HEK293T (cell line): ENCODE measurements at regions not wholly inside any gene's neighbourhood (a gene's known extent, or its start where the extent isn't known, plus 50 kb on each side); places are given as distances from the start of the nearest gene placed in this dataset.

ENCODE experiments used
- CTCF ChIA-PET: fragments of 350-600 bp; formaldehyde crosslinking; extraction: SDS; loops from one replicate; lab custom pipeline; 2021; ENCODE audit warnings: antibody characterized with exemption, inconsistent platforms; lab: Yijun Ruan, JAX
- POLR2A ChIA-PET: fragments of 350-600 bp; formaldehyde crosslinking; extraction: SDS; loops from one replicate; lab custom pipeline; 2020; ENCODE audit warnings: antibody characterized with exemption, inconsistent platforms; lab: Yijun Ruan, JAX
- DNase-seq: peaks from one replicate; pipeline ENCODE4 v3.0.0; 2012; ENCODE audit warnings: mixed read lengths; ENCODE audit errors: extremely low spot score
- ARNT ChIP-seq: fragments of 450-650 bp; IDR thresholded peaks from 2 replicates; pipeline ENCODE4 v1.6.1; 2017; ENCODE audit warnings: mild to moderate bottlenecking
- BHLHE40 ChIP-seq: fragments of 450-650 bp; IDR thresholded peaks from 2 replicates; pipeline ENCODE4 v1.6.1; 2016; ENCODE audit warnings: mild to moderate bottlenecking, moderate library complexity, borderline replicate concordance
- CTBP1 ChIP-seq: fragments of 450-650 bp; IDR thresholded peaks from 2 replicates; pipeline ENCODE4 v1.6.1; 2016; ENCODE audit warnings: borderline replicate concordance
- ELF4 ChIP-seq: fragments of 450-650 bp; IDR thresholded peaks from 2 replicates; pipeline ENCODE4 v1.6.1; 2017; ENCODE audit warnings: antibody characterized with exemption
- FOXA1 ChIP-seq: fragments of 450-650 bp; IDR thresholded peaks from 2 replicates; pipeline ENCODE4 v1.6.1; 2016; ENCODE audit warnings: mild to moderate bottlenecking
- FOXK2 ChIP-seq: fragments of 450-650 bp; IDR thresholded peaks from 2 replicates; pipeline ENCODE4 v1.6.1; 2016; ENCODE audit warnings: mild to moderate bottlenecking
- FOXM1 ChIP-seq: fragments of 450-650 bp; IDR thresholded peaks from 2 replicates; pipeline ENCODE4 v1.6.1; 2017; ENCODE audit warnings: mild to moderate bottlenecking, borderline replicate concordance
- HDGF ChIP-seq: fragments of 450-650 bp; IDR thresholded peaks from 2 replicates; pipeline ENCODE4 v1.6.1; 2017; ENCODE audit warnings: antibody characterized with exemption, borderline replicate concordance
- L3MBTL2 ChIP-seq: fragments of 450-650 bp; conservative IDR thresholded peaks from 2 replicates; pipeline ENCODE4 v1.6.1; 2016; ENCODE audit warnings: mild to moderate bottlenecking
- LEF1 ChIP-seq: fragments of 450-650 bp; IDR thresholded peaks from 2 replicates; pipeline ENCODE4 v1.6.1; 2017; ENCODE audit warnings: mild to moderate bottlenecking, borderline replicate concordance
- NFRKB ChIP-seq: fragments of 450-650 bp; IDR thresholded peaks from 2 replicates; pipeline ENCODE4 v1.6.1; 2016; ENCODE audit warnings: mild to moderate bottlenecking, moderate library complexity
- PKNOX1 ChIP-seq: fragments of 450-650 bp; IDR thresholded peaks from 2 replicates; pipeline ENCODE4 v1.6.1; 2016
- SP1 ChIP-seq: fragments of 450-650 bp; IDR thresholded peaks from 2 replicates; pipeline ENCODE4 v1.6.1; 2017
- SUZ12 ChIP-seq: fragments of 450-650 bp; IDR thresholded peaks from 2 replicates; pipeline ENCODE4 v1.6.1; 2016; ENCODE audit warnings: mild to moderate bottlenecking
- TARDBP ChIP-seq: fragments of 450-650 bp; IDR thresholded peaks from 2 replicates; pipeline ENCODE4 v1.6.1; 2016
- ZNF384 ChIP-seq: fragments of 450-650 bp; IDR thresholded peaks from 2 replicates; pipeline ENCODE4 v1.6.1; 2016

DNA sequence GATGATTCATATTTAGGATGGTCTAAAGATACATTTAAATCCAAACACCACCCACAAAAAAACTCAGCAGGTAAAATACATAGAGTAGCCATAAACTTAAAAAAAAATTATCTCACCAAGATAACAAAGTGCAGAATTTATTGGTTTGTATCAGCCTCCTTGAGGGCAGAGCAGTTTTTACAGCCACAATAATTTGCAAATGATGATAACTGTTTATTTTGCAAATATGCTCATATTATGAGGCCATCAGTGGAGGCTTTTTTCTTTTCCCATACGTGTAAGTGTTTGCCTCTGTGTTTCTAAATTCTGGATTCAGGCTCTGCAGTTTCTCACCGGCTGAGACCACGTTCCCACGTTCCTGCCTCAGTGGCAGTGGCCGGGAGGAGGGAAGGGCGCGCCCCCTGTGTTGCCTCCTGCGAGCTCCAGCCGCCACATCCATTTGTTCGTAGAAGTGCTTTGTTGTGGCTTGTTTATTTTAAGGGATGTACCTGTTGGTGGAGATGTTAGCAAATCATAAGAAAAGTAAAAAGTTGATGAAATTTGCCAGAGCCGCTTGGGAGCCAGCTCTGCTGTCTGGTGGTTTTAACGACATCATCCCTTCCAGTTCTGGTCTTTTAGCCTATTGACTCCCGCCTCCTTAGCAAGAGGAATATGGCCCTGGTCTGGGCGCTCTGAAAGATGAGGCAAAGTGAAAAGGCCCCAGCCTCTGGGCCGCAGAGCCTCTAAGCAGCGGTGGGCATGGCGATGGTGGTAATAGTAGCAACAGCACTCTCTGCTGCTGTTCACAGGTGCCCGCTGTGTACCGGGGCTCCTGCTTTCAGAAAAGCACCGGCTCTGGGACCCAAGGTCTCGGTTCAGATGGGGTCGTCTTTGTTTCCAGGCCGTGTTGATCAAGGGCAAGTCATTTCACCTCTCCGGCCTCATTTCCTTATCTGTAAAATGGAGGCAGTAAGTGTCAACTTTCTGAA, 66.7 kb upstream of the PPARA start:
- ChIA-PET CTCF (no interaction called here), POLR2A (no interaction called here)
- TF ChIP-seq ARNT (no peak), SP1 (no peak), HDGF (no peak), CTBP1 (no peak), FOXA1 (no peak), BHLHE40 (no peak), L3MBTL2 (no peak), FOXM1 (no peak), TARDBP (no peak), ZNF384 (no peak), SUZ12 (no peak), FOXK2 (no peak), PKNOX1 (no peak), ELF4 (no peak), NFRKB (no peak), LEF1 (no peak)
- no peak for DNase-seq

- POLR2A ChIA-PET: no interaction called here
- TF ChIP-seq ELF4 (no peak), HDGF (no peak), SUZ12 (no peak), LEF1 (no peak), FOXK2 (no peak), SP1 (no peak), L3MBTL2 (no peak), FOXA1 (no peak), CTBP1 (no peak), NFRKB (no peak), TARDBP (no peak), BHLHE40 (no peak)
- CTCF ChIA-PET: no interaction called here
- DNase-seq: no peak
Measured at GRCh38 chr22:46084376-46084775, 66.0 kb upstream of the PPARA start.

GRCh38 chr22:46084943-46085827, 65.1 kb upstream of the PPARA start:
- CTCF ChIA-PET: no interaction called here
- TF ChIP-seq SP1: no peak
- TF ChIP-seq CTBP1: no peak
- no peak for TF ChIP-seq ZNF384
- no peak for TF ChIP-seq NFRKB
- TF ChIP-seq LEF1: no peak
- no peak for TF ChIP-seq TARDBP
- TF ChIP-seq SUZ12: no peak
- TF ChIP-seq FOXM1: no peak
- TF ChIP-seq ARNT: no peak
- TF ChIP-seq ELF4: no peak
- no peak for TF ChIP-seq L3MBTL2
- TF ChIP-seq PKNOX1: no peak
- TF ChIP-seq FOXK2: no peak
- TF ChIP-seq BHLHE40: no peak
- no peak for TF ChIP-seq FOXA1
- TF ChIP-seq HDGF: no peak
- no peak for DNase-seq
- POLR2A ChIA-PET: no interaction called here

DNA sequence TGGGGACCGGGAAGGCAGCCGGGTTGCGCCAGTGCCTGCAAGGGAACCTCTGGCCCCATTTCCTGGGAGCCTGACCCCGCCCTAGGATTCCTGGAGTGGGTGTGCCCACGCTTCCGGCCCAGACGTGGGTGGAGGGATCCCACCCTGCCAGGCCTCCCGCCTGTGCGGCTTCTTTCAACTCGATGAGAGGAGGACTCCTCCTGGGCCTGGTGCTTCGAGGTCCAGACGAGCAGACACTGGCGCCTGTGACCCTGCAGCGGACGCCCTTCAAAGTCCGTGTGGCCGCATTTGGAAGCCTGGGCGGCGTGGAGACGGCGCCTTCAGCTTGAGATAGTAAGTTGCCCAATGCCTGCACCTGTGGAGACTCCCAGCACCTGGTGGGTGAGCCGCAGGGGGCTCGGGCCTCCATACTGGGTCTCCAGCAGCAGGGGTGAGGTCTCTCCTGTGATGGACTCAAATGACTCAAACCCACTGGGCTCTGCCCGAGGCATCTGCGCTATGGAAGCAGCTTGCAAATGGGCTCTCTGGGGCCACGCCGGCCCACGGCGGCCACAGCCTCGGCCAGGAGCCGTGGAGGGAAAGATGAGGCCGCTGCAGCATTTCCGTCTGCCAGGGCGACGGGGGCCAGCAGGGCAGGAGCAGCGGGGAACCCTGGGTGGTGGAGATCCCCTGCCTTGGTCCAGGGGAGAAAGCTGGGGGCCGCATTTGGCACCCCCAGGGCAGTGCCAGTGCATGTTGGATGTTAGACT, 64.3 kb upstream of the PPARA start:
- DNase-seq: no peak
- POLR2A ChIA-PET: no interaction called here
- TF ChIP-seq FOXM1 (no peak), L3MBTL2 (no peak), HDGF (no peak), TARDBP (no peak), FOXA1 (no peak), SUZ12 (no peak), ELF4 (no peak), CTBP1 (no peak), FOXK2 (no peak), BHLHE40 (no peak), LEF1 (no peak), SP1 (no peak), ZNF384 (no peak), NFRKB (no peak), ARNT (no peak), PKNOX1 (no peak)
- CTCF ChIA-PET: no interaction called here
